Astrocyte (in vitro differentiated cells and primary cell): ENCODE measurements at regions not wholly inside any gene's neighbourhood (a gene's known extent, or its start where the extent isn't known, plus 50 kb on each side); places are given as distances from the start of the nearest gene placed in this dataset.

Experiments used
- EZH2 ChIP-seq: IDR thresholded peaks from 2 replicates; pipeline ENCODE4 v1.6.1; 2012; ENCODE audit warnings: mild to moderate bottlenecking, low read length, inconsistent platforms; ENCODE audit not compliant: insufficient read depth
- TF ChIP-seq, protein P1 (sequence below): IDR thresholded peaks from 2 replicates; pipeline ENCODE4 v1.5.1; 2011; ENCODE audit warnings: low read depth, mild to moderate bottlenecking, inconsistent platforms, low read length, moderate library complexity; ENCODE audit not compliant: insufficient read depth

DNA sequence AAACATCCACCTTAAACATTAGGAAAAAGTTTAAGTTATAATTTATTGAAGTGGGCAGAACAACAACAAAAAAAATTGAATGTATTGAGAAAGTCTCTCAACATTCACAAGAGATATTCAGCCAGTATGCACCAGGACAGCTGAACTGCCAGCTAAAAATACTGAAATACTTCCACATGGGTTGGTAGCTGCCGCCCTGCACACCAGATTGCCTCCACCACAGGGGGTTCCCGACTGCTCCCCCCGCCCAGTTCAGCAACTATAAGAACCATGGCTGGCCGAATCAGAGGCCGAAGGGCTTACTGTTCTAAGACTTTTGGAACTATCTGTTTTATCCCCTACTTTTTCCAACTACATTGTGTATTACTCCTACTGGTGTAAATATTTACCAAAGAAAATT lies 150.0 kb upstream of the LRP1B start:
- TF ChIP-seq, protein P1, sequence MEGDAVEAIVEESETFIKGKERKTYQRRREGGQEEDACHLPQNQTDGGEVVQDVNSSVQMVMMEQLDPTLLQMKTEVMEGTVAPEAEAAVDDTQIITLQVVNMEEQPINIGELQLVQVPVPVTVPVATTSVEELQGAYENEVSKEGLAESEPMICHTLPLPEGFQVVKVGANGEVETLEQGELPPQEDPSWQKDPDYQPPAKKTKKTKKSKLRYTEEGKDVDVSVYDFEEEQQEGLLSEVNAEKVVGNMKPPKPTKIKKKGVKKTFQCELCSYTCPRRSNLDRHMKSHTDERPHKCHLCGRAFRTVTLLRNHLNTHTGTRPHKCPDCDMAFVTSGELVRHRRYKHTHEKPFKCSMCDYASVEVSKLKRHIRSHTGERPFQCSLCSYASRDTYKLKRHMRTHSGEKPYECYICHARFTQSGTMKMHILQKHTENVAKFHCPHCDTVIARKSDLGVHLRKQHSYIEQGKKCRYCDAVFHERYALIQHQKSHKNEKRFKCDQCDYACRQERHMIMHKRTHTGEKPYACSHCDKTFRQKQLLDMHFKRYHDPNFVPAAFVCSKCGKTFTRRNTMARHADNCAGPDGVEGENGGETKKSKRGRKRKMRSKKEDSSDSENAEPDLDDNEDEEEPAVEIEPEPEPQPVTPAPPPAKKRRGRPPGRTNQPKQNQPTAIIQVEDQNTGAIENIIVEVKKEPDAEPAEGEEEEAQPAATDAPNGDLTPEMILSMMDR: no peak
- no peak for TF ChIP-seq EZH2
